ENCODE measurements at regions not wholly inside any gene's neighbourhood (a gene's known extent, or its start where the extent isn't known, plus 50 kb on each side); places are given as distances from the start of the nearest gene placed in this dataset.

DNA sequence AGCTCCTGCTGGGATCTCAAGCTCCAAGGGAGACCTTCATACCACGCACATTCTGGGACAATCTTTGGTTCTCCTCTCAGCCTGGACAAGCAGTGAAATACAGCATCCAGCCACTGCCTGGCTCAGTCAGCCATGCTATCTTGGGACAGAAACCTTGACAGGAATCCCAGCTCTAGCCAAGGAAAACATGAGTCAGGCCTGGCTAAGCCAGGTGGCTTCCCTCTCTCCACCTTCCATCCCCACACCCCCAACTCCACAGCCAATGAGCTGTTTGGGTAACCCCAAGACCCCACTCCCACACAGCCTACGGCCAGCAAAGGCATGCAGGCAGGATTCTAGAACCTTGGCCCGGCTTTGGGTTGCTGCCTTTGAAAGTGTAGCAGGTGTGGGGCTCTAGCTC, 64.9 kb downstream of the MCFD2 start:
- no peak for TF ChIP-seq POLR2A (IDR thresholded peaks at IDR 0.05; ENCODE audit: low read length)
- TF ChIP-seq GATA1 (IDR thresholded peaks at IDR 0.05; ENCODE audit: low read depth, low read length): no peak
